ENCODE measurements at regions not wholly inside any gene's neighbourhood (a gene's known extent, or its start where the extent isn't known, plus 50 kb on each side); places are given as distances from the start of the nearest gene placed in this dataset.
"Not testable (repeated sequence)": the region's sequence is repeated elsewhere in the genome, so short reads cannot be mapped to it uniquely, and the experiment has no call there.

- H3K4me2 ChIP-seq (ENCODE audit: low read length): no peak overlapping the region
- H4K20me1 ChIP-seq (ENCODE audit: insufficient read depth, low read length): no peaks in the 10 kb centered on the region
- no peaks in the 10 kb centered on the region for H3K9me2 ChIP-seq (ENCODE audit: insufficient read depth, low read length)
- H3K4me1 ChIP-seq (ENCODE audit: insufficient read depth, low read length, poor library complexity, severe bottlenecking): no peaks in the 10 kb centered on the region
- intact Hi-C loops (cut with micrococcal nuclease; ENCODE audit: unreplicated experiment): no loop called here
- no peaks in the 10 kb centered on the region for H3K9me3 ChIP-seq (ENCODE audit: low read length)
- no peaks in the 10 kb centered on the region for H3K79me2 ChIP-seq (ENCODE audit: insufficient read depth, low read depth, low read length)
- no peaks in the 10 kb centered on the region for H3K36me3 ChIP-seq (ENCODE audit: insufficient read depth, low read length)
- H2AFZ ChIP-seq (ENCODE audit: low read length): no peak overlapping the region
- DNase-seq (ENCODE audit: low spot score): no peak
- CTCF ChIA-PET (ENCODE audit: unreplicated experiment): no interaction called here
- POLR2A ChIA-PET: no interaction called here
- no peak overlapping the region for H3K27ac ChIP-seq (ENCODE audit: low read depth, low read length, poor library complexity, severe bottlenecking)
- no peak overlapping the region for H3K4me3 ChIP-seq (ENCODE audit: low read depth, low read length, poor library complexity, severe bottlenecking)
- TF ChIP-seq, protein P1, sequence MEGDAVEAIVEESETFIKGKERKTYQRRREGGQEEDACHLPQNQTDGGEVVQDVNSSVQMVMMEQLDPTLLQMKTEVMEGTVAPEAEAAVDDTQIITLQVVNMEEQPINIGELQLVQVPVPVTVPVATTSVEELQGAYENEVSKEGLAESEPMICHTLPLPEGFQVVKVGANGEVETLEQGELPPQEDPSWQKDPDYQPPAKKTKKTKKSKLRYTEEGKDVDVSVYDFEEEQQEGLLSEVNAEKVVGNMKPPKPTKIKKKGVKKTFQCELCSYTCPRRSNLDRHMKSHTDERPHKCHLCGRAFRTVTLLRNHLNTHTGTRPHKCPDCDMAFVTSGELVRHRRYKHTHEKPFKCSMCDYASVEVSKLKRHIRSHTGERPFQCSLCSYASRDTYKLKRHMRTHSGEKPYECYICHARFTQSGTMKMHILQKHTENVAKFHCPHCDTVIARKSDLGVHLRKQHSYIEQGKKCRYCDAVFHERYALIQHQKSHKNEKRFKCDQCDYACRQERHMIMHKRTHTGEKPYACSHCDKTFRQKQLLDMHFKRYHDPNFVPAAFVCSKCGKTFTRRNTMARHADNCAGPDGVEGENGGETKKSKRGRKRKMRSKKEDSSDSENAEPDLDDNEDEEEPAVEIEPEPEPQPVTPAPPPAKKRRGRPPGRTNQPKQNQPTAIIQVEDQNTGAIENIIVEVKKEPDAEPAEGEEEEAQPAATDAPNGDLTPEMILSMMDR (conservative IDR thresholded peaks at IDR 0.05; ENCODE audit: low read length): no peak
- TF ChIP-seq EZH2phosphoT487 (IDR thresholded peaks at IDR 0.05; ENCODE audit: borderline replicate concordance, low read depth, low read length): no peak
- BruUV-seq (replicated peaks): no TSS peak
These were observed 90.9 kb upstream of the SLCO6A1 start for GRCh38 chr5:102589661-102590060.

DNA sequence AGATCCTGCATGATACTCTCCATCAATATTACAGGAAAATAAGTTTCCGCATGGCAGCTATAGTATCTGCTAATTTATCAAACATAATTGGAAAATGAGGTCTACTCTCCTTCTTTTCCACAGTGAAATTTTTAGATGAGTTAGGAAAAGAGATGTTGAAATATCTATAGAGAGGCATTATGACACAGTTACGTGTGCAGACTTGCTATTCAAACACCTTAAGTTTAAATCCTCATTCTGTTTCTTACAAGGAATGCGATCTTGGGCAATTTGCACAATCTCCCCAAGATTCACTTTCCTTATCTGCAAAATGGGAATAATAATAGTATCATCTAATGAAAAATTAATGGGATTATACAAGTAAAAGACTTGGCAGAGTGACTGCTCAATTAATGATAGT lies 91.7 kb upstream of the SLCO6A1 start:
- no peak overlapping the region for H3K4me2 ChIP-seq (ENCODE audit: low read length)
- no peaks in the 10 kb centered on the region for H3K9me2 ChIP-seq (ENCODE audit: insufficient read depth, low read length)
- H2AFZ ChIP-seq (ENCODE audit: low read length): no peak overlapping the region
- POLR2A ChIA-PET: no interaction called here
- no peaks in the 10 kb centered on the region for H3K79me2 ChIP-seq (ENCODE audit: insufficient read depth, low read depth, low read length)
- no peaks in the 10 kb centered on the region for H4K20me1 ChIP-seq (ENCODE audit: insufficient read depth, low read length)
- TF ChIP-seq, protein P1 (conservative IDR thresholded peaks at IDR 0.05; ENCODE audit: low read length): no peak
- TF ChIP-seq EZH2phosphoT487 (IDR thresholded peaks at IDR 0.05; ENCODE audit: borderline replicate concordance, low read depth, low read length): no peak
- H3K27ac ChIP-seq (ENCODE audit: low read depth, low read length, poor library complexity, severe bottlenecking): no peak overlapping the region
- H3K4me3 ChIP-seq (ENCODE audit: low read depth, low read length, poor library complexity, severe bottlenecking): no peak overlapping the region
- no peak for DNase-seq (ENCODE audit: low spot score)
- no peaks in the 10 kb centered on the region for H3K9me3 ChIP-seq (ENCODE audit: low read length)
- intact Hi-C loops (cut with micrococcal nuclease; ENCODE audit: unreplicated experiment): no loop called here
- no peaks in the 10 kb centered on the region for H3K4me1 ChIP-seq (ENCODE audit: insufficient read depth, low read length, poor library complexity, severe bottlenecking)
- H3K36me3 ChIP-seq (ENCODE audit: insufficient read depth, low read length): no peaks in the 10 kb centered on the region
- no TSS peak for BruUV-seq (replicated peaks)
- CTCF ChIA-PET (ENCODE audit: unreplicated experiment): no interaction called here

DNA sequence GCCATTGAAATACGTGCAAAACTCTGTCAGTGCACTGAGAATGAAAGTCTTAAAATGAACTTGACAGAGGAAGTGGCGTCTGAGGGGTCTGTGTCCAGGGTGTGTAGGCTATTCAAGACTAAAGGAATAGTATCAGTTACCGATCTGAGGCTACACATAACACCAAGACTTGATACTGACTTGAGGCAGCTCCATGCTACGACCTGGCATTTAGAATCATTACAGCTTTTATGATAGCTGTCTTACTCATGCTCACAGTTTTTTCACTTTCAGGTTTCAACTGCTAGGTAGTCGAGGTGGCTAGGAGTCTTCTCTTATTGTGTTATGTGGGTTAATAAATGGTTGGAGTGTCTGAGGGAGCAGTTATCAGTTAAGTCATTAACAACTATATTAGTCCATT lies 92.8 kb upstream of the SLCO6A1 start:
- no peak for DNase-seq (ENCODE audit: low spot score)
- no peak overlapping the region for H3K4me3 ChIP-seq (ENCODE audit: low read depth, low read length, poor library complexity, severe bottlenecking)
- no peaks in the 10 kb centered on the region for H3K36me3 ChIP-seq (ENCODE audit: insufficient read depth, low read length)
- no peak overlapping the region for H3K4me2 ChIP-seq (ENCODE audit: low read length)
- no peaks in the 10 kb centered on the region for H3K9me2 ChIP-seq (ENCODE audit: insufficient read depth, low read length)
- no peak for TF ChIP-seq EZH2phosphoT487 (IDR thresholded peaks at IDR 0.05; ENCODE audit: borderline replicate concordance, low read depth, low read length)
- TF ChIP-seq, protein P1 (conservative IDR thresholded peaks at IDR 0.05; ENCODE audit: low read length): no peak
- ChIA-PET POLR2A (no interaction called here), CTCF (ENCODE audit: unreplicated experiment) (no interaction called here)
- BruUV-seq (replicated peaks): no TSS peak
- intact Hi-C loops (cut with micrococcal nuclease; ENCODE audit: unreplicated experiment): no loop called here
- no peak overlapping the region for H2AFZ ChIP-seq (ENCODE audit: low read length)
- no peak overlapping the region for H3K27ac ChIP-seq (ENCODE audit: low read depth, low read length, poor library complexity, severe bottlenecking)
- H3K79me2 ChIP-seq (ENCODE audit: insufficient read depth, low read depth, low read length): no peaks in the 10 kb centered on the region
- no peaks in the 10 kb centered on the region for H3K4me1 ChIP-seq (ENCODE audit: insufficient read depth, low read length, poor library complexity, severe bottlenecking)
- H4K20me1 ChIP-seq (ENCODE audit: insufficient read depth, low read length): no peaks in the 10 kb centered on the region
- no peaks in the 10 kb centered on the region for H3K9me3 ChIP-seq (ENCODE audit: low read length)

DNA sequence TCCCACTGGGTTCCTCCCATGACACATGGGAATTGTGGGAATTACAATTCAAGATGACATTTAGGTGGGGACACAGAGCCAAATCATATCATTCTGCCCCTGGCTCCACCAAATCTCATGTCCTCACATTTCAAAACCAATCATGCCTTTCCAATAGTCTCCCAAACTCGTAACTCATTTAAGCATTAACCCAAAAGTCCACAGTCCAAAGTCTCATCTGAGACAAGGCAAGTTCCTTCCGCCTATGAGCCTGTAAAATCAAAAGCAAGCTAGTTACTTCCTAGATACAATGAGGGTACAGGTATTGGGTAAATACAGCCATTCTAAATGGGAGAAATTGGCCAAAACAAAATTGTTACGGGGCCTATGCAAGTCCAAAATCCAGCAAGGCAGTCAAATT lies 93.8 kb upstream of the SLCO6A1 start:
- H3K4me1 ChIP-seq (ENCODE audit: insufficient read depth, low read length, poor library complexity, severe bottlenecking); BruUV-seq (replicated peaks); CTCF ChIA-PET (ENCODE audit: unreplicated experiment); DNase-seq (ENCODE audit: low spot score); intact Hi-C loops (cut with micrococcal nuclease; ENCODE audit: unreplicated experiment); H3K79me2 ChIP-seq (ENCODE audit: insufficient read depth, low read depth, low read length); H3K4me3 ChIP-seq (ENCODE audit: low read depth, low read length, poor library complexity, severe bottlenecking); H3K27ac ChIP-seq (ENCODE audit: low read depth, low read length, poor library complexity, severe bottlenecking); H3K9me3 ChIP-seq (ENCODE audit: low read length); H3K36me3 ChIP-seq (ENCODE audit: insufficient read depth, low read length); H3K9me2 ChIP-seq (ENCODE audit: insufficient read depth, low read length); H2AFZ ChIP-seq (ENCODE audit: low read length); H4K20me1 ChIP-seq (ENCODE audit: insufficient read depth, low read length); H3K4me2 ChIP-seq (ENCODE audit: low read length): not testable (repeated sequence)
- POLR2A ChIA-PET: interaction anchor here (0.5 kb wide), 1 partner anchor 193 kb away, joined by 3 read pairs; no protein-coding TSS in a partner anchor

Measured in OCI-LY7 (cell line).